Mammary epithelial cell (primary cell): ENCODE measurements at regions not wholly inside any gene's neighbourhood (a gene's known extent, or its start where the extent isn't known, plus 50 kb on each side); places are given as distances from the start of the nearest gene placed in this dataset.

Source experiments
- CTCF ChIP-seq, 2 donors: IDR thresholded peaks in 1 of 2; conservative IDR thresholded peaks in 1 of 2; 2 replicates each; pipeline ENCODE4 v1.5.1; 2011 to 2012; ENCODE audit warnings: inconsistent platforms in 2 of 2, low read length in 2 of 2, mild to moderate bottlenecking in 2 of 2, control low read depth in 1 of 2, low read depth in 1 of 2; ENCODE audit not compliant: insufficient read depth in 1 of 2; ENCODE audit errors: extremely low read depth in 1 of 2
- EZH2 ChIP-seq: IDR thresholded peaks from 2 replicates; pipeline ENCODE4 v1.6.1; 2012; ENCODE audit warnings: low read length, inconsistent platforms, borderline replicate concordance

GRCh38 chr22:44368611-44369292 lies 56.0 kb upstream of the SHISAL1 start:
- no peak for TF ChIP-seq CTCF (conservative IDR thresholded peaks at IDR 0.05 in 1 of 2, IDR thresholded peaks at IDR 0.05 in 1 of 2; ENCODE audit: extremely low read depth in 1 of 2, insufficient read depth in 1 of 2, low read depth in 1 of 2, low read length in 2 of 2)
- TF ChIP-seq EZH2, result no peak
